IMR-90 (cell line): ENCODE measurements at regions not wholly inside any gene's neighbourhood (a gene's known extent, or its start where the extent isn't known, plus 50 kb on each side); places are given as distances from the start of the nearest gene placed in this dataset.

Experiments used
- ATAC-seq: fragments of 200-7000 bp; cut with Tn5 transposase; 2 replicates; pipeline ENCODE4 v1.9.1; 2020; ENCODE audit warnings: low read depth, mild to moderate bottlenecking, moderate library complexity
- BruUV-seq: library from RNA; stranded (reverse); fragments of 400-500 nt; replicated peaks from 2 replicates; lab custom pipeline; 2021; lab: Mats Ljungman, UMichigan
- CTCF ChIA-PET: fragments of 300-600 bp; formaldehyde crosslinking; extraction: SDS; loops from one replicate; lab custom pipeline; 2021; ENCODE audit warnings: antibody characterized with exemption; lab: Yijun Ruan, JAX
- POLR2A ChIA-PET: fragments of 300-600 bp; sonication (Branson Sonifier 250); formaldehyde crosslinking; loops from one replicate; lab custom pipeline; 2022; ENCODE audit warnings: antibody characterized with exemption; ENCODE audit not compliant: unreplicated experiment; lab: Charles Lee
- DNase-seq: peaks from one replicate; pipeline ENCODE4 v3.0.0; 2013
- H2AFZ ChIP-seq: replicated peaks from 2 replicates; pipeline ENCODE3; 2013; ENCODE audit warnings: low read length, mild to moderate bottlenecking; ENCODE audit not compliant: poor library complexity
- H2AK5ac ChIP-seq: 2 replicates; pipeline ENCODE4 v1.6.1; 2013; ENCODE audit warnings: low read depth, low read length, inconsistent platforms
- H2AK9ac ChIP-seq: replicated peaks from 2 replicates; pipeline ENCODE3; 2013; ENCODE audit warnings: mild to moderate bottlenecking, low read depth, low read length, moderate library complexity; ENCODE audit not compliant: poor library complexity
- H2BK120ac ChIP-seq: 2 replicates; pipeline ENCODE4 v1.6.1; 2013; ENCODE audit warnings: low read depth, low read length, inconsistent platforms
- H2BK15ac ChIP-seq: 3 replicates; pipeline ENCODE4 v1.6.1; 2013; ENCODE audit warnings: low read depth, low read length, inconsistent platforms
- H2BK20ac ChIP-seq: 2 replicates; pipeline ENCODE4 v1.6.1; 2013; ENCODE audit warnings: low read depth, mild to moderate bottlenecking, inconsistent platforms, low read length, moderate library complexity
- H2BK5ac ChIP-seq: 2 replicates; pipeline ENCODE4 v1.6.1; 2013; ENCODE audit warnings: mild to moderate bottlenecking, low read depth, low read length, inconsistent platforms; ENCODE audit not compliant: poor library complexity, severe bottlenecking
- H3K14ac ChIP-seq: replicated peaks from 2 replicates; pipeline ENCODE4 v1.6.1; 2013; ENCODE audit warnings: low read depth, low read length, inconsistent platforms
- H3K18ac ChIP-seq: 2 replicates; pipeline ENCODE4 v1.6.1; 2013; ENCODE audit warnings: low read depth, low read length, control low read depth
- H3K23ac ChIP-seq: 2 replicates; pipeline ENCODE4 v1.6.1; 2013; ENCODE audit warnings: low read depth, low read length, inconsistent platforms
- H3K27ac ChIP-seq: 2 replicates; pipeline ENCODE4 v1.5.1; 2013; ENCODE audit warnings: mild to moderate bottlenecking, control low read depth, low read length; ENCODE audit not compliant: insufficient read depth
- H3K27me3 ChIP-seq: 2 replicates; pipeline ENCODE4 v1.6.1; 2013; ENCODE audit warnings: low read length; ENCODE audit not compliant: control insufficient read depth, insufficient read depth
- H3K36me3 ChIP-seq: 2 replicates; pipeline ENCODE4 v1.6.1; 2013; ENCODE audit warnings: low read length, mixed read lengths; ENCODE audit not compliant: control insufficient read depth, insufficient read depth
- H3K4ac ChIP-seq: 2 replicates; pipeline ENCODE4 v1.6.1; 2013; ENCODE audit warnings: low read depth, low read length, inconsistent platforms
- H3K4me1 ChIP-seq: 2 replicates; pipeline ENCODE4 v1.6.1; 2013; ENCODE audit warnings: low read length, mixed read lengths; ENCODE audit not compliant: control insufficient read depth, insufficient read depth
- H3K4me2 ChIP-seq: 2 replicates; pipeline ENCODE4 v1.6.1; 2013; ENCODE audit warnings: low read depth, mild to moderate bottlenecking, control low read depth, low read length, moderate library complexity
- H3K4me3 ChIP-seq: 2 replicates; pipeline ENCODE4 v1.5.1; 2013; ENCODE audit warnings: low read depth, mild to moderate bottlenecking, control low read depth, low read length, moderate library complexity; ENCODE audit not compliant: insufficient read depth
- H3K56ac ChIP-seq: 2 replicates; pipeline ENCODE4 v1.6.1; 2013; ENCODE audit warnings: low read length, inconsistent platforms; ENCODE audit not compliant: insufficient read depth; ENCODE audit errors: extremely low read depth
- H3K79me1 ChIP-seq, 2 experiments: 2 replicates each; pipeline ENCODE4 v1.6.1; 2013; ENCODE audit warnings: low read length in 2 of 2, inconsistent platforms in 1 of 2, low read depth in 1 of 2
- H3K9ac ChIP-seq: 2 replicates; pipeline ENCODE4 v1.6.1; 2013; ENCODE audit warnings: low read depth, low read length, control low read depth
- H3K9me1 ChIP-seq: 2 replicates; pipeline ENCODE4 v1.6.1; 2013; ENCODE audit warnings: low read length, inconsistent platforms; ENCODE audit not compliant: insufficient read depth
- H3K9me3 ChIP-seq: 2 replicates; pipeline ENCODE4 v1.6.1; 2013; ENCODE audit warnings: low read length; ENCODE audit not compliant: control insufficient read depth, insufficient read depth
- H4K20me1 ChIP-seq: 2 replicates; pipeline ENCODE4 v1.6.1; 2013; ENCODE audit warnings: low read length, inconsistent platforms; ENCODE audit not compliant: insufficient read depth
- H4K5ac ChIP-seq: 2 replicates; pipeline ENCODE4 v1.6.1; 2013; ENCODE audit warnings: mild to moderate bottlenecking, low read depth, low read length, control low read depth
- H4K8ac ChIP-seq, 2 experiments: 2 replicates each; pipeline ENCODE4 v1.6.1; 2013; ENCODE audit warnings: low read depth in 2 of 2, low read length in 2 of 2, control low read depth in 1 of 2, inconsistent platforms in 1 of 2
- H4K91ac ChIP-seq: 2 replicates; pipeline ENCODE4 v1.6.1; 2013; ENCODE audit warnings: low read depth, low read length, inconsistent platforms; ENCODE audit not compliant: insufficient read depth
- BHLHE40 ChIP-seq: fragments of 150-350 bp; IDR thresholded peaks from 2 replicates; pipeline ENCODE4 v1.6.1; 2016; ENCODE audit warnings: mild to moderate bottlenecking, low read depth, low read length
- MAFK ChIP-seq: IDR thresholded peaks from 2 replicates; pipeline ENCODE4 v1.6.1; 2012; ENCODE audit warnings: low read depth, low read length, improper control_type of control experiment
- MXI1 ChIP-seq: IDR thresholded peaks from 2 replicates; pipeline ENCODE4 v1.6.1; 2012; ENCODE audit warnings: low read depth, mild to moderate bottlenecking, low read length, moderate library complexity, borderline replicate concordance
- NFE2L2 ChIP-seq: fragments of 150-350 bp; IDR thresholded peaks from 2 replicates; pipeline ENCODE4 v1.6.1; 2016; ENCODE audit warnings: low read depth, mild to moderate bottlenecking, low read length
- RFX5 ChIP-seq: IDR thresholded peaks from 2 replicates; pipeline ENCODE4 v1.8.0; 2012; ENCODE audit warnings: low read depth, mild to moderate bottlenecking, low read length, moderate library complexity
- SMC3 ChIP-seq: fragments of 150-350 bp; IDR thresholded peaks from 2 replicates; pipeline ENCODE4 v1.6.1; 2016; ENCODE audit warnings: low read depth, mild to moderate bottlenecking, antibody characterized with exemption, low read length, moderate library complexity
- WGBS, 2 experiments: methylation state at CpG; one replicate each; pipeline versions ENCODE4 v1.1.5 to v1.1.7; 2013; ENCODE audit warnings: missing lambda C conversion rate in 2 of 2; ENCODE audit not compliant: insufficient read length in 1 of 2; ENCODE audit errors: extremely low coverage in 2 of 2; 5-methylcytosine and 5-hydroxymethylcytosine counted together
- dilution Hi-C: fragments of 300-500 bp; cut with HindIII; formaldehyde crosslinking; loops from one replicate; pipeline ENCODE4 v1.14.3; 2018; ENCODE audit warnings: low sequenced_read_pairs; ENCODE audit not compliant: unreplicated experiment
- in situ Hi-C: fragments of 300-500 bp; cut with MboI; formaldehyde crosslinking; loops from 3 replicates; pipeline ENCODE4 v1.14.3; 2019; ENCODE audit warnings: low sequenced_read_pairs, inconsistent platforms, mixed read lengths
- intact Hi-C: fragments of 100-400 bp; cut with micrococcal nuclease; formaldehyde crosslinking; loops from 2 replicates; pipeline ENCODE4 v1.10.0; 2022
- TF ChIP-seq, protein P1 (sequence below): conservative IDR thresholded peaks from 2 replicates; pipeline ENCODE4 v1.5.1; 2012; ENCODE audit warnings: mild to moderate bottlenecking, low read depth, low read length, improper control_type of control experiment
- TF ChIP-seq, protein P2 (sequence below): fragments of 150-350 bp; IDR thresholded peaks from 2 replicates; pipeline ENCODE4 v1.6.1; 2017; ENCODE audit warnings: mild to moderate bottlenecking, antibody characterized with exemption, low read length, low read depth

DNA sequence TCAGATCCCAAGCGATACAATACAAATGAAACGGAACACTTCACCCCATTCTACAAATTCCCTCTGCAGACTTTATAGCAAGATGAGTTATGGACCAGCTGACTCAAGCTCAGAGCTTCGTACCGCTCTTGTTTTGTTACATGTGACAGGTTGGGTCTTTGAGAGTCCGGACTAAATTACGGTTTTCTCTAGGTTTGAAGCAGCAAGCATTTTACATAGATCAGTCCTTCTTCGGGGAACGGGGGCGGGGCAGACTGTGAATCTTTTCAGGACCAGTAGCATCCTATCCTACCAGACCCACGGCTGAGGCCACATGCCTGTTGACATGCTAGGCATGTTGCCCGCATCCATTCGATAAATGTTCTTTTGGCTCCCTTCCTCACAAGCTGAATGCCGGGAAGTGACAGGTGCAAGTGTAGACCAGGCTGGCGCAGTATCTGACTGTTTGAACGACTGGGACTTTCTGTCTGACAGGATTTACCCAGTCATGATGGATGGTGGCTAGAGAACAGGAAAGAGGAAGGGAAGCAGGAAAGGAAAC lies 811.0 kb upstream of the GRAMD2B start:
- no peak overlapping the region for H2AK5ac ChIP-seq
- dilution Hi-C loops = no loop called here
- in situ Hi-C loops = no loop called here
- ATAC-seq = no peak
- POLR2A ChIA-PET = no interaction called here
- no peak overlapping the region for H3K9ac ChIP-seq
- no peak overlapping the region for H3K4ac ChIP-seq
- no peaks in the 10 kb centered on the region for H3K36me3 ChIP-seq
- no peak overlapping the region for H2AFZ ChIP-seq
- 90% methylated on average over 2 of the region's 15 CpGs; no CpG with 5 or more reads in 1 of the 2 experiments for WGBS, 2 experiments
- no TSS peak for BruUV-seq
- H3K4me2 ChIP-seq = no peak overlapping the region
- no peak overlapping the region for H2BK20ac ChIP-seq
- H3K27me3 ChIP-seq = no peaks in the 10 kb centered on the region
- no peak overlapping the region for H3K4me3 ChIP-seq
- no peak overlapping the region for H3K14ac ChIP-seq
- no peak overlapping the region for H3K56ac ChIP-seq
- no peaks in the 10 kb centered on the region for H3K9me3 ChIP-seq
- H2BK120ac ChIP-seq = no peak overlapping the region
- H2BK15ac ChIP-seq = no peak overlapping the region
- H3K4me1 ChIP-seq = no peaks in the 10 kb centered on the region
- H4K20me1 ChIP-seq = no peaks in the 10 kb centered on the region
- H3K9me1 ChIP-seq = no peaks in the 10 kb centered on the region
- H3K23ac ChIP-seq = no peak overlapping the region
- no peak overlapping the region for H4K91ac ChIP-seq
- TF ChIP-seq BHLHE40 = no peak
- TF ChIP-seq, protein P1, sequence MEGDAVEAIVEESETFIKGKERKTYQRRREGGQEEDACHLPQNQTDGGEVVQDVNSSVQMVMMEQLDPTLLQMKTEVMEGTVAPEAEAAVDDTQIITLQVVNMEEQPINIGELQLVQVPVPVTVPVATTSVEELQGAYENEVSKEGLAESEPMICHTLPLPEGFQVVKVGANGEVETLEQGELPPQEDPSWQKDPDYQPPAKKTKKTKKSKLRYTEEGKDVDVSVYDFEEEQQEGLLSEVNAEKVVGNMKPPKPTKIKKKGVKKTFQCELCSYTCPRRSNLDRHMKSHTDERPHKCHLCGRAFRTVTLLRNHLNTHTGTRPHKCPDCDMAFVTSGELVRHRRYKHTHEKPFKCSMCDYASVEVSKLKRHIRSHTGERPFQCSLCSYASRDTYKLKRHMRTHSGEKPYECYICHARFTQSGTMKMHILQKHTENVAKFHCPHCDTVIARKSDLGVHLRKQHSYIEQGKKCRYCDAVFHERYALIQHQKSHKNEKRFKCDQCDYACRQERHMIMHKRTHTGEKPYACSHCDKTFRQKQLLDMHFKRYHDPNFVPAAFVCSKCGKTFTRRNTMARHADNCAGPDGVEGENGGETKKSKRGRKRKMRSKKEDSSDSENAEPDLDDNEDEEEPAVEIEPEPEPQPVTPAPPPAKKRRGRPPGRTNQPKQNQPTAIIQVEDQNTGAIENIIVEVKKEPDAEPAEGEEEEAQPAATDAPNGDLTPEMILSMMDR = no peak
- no peak for TF ChIP-seq MAFK
- TF ChIP-seq NFE2L2 = no peak
- TF ChIP-seq, protein P2, sequence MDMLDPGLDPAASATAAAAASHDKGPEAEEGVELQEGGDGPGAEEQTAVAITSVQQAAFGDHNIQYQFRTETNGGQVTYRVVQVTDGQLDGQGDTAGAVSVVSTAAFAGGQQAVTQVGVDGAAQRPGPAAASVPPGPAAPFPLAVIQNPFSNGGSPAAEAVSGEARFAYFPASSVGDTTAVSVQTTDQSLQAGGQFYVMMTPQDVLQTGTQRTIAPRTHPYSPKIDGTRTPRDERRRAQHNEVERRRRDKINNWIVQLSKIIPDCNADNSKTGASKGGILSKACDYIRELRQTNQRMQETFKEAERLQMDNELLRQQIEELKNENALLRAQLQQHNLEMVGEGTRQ = no peak
- no peak for TF ChIP-seq RFX5
- TF ChIP-seq SMC3 = no peak
- TF ChIP-seq MXI1 = no peak
- H2BK5ac ChIP-seq = no peak overlapping the region
- H3K18ac ChIP-seq = no peak overlapping the region
- H4K5ac ChIP-seq = no peak overlapping the region
- no peaks in the 10 kb centered on the region for H3K79me1 ChIP-seq
- CTCF ChIA-PET = no interaction called here
- no peak for DNase-seq
- H3K27ac ChIP-seq = no peak overlapping the region
- intact Hi-C loops = no loop called here
- no peak overlapping the region for H4K8ac ChIP-seq
- H2AK9ac ChIP-seq = no peak overlapping the region
